HG03469 (cell line): ENCODE measurements at regions not wholly inside any gene's neighbourhood (a gene's known extent, or its start where the extent isn't known, plus 50 kb on each side); places are given as distances from the start of the nearest gene placed in this dataset.

Experiments
- ATAC-seq: cut with Tn5 transposase; IDR thresholded peaks from one replicate; pipeline ENCODE4 v1.9.1; 2021; ENCODE audit warnings: mild to moderate bottlenecking, moderate library complexity, moderate number of reproducible peaks; ENCODE audit not compliant: unreplicated experiment

DNA sequence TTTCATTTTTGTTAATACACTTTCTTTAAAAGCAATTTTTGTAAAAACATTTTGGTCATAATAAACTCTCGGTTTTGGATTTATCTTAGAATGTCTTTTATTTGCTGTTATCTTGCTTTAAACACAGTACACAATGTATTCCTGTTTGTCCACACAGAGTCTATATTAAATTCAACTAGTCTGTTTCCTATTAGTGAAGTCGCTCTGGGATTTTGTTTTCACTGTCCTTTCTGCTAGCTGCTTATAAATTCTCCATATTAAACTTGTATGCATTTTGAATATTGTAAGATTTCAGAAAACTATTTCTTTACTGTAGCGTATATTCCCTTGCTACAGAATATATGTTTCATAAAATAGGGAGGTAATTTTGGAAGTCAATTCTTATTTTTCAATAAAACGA is 630.2 kb downstream of the HDGFL1 start:
- no peak for ATAC-seq

GRCh38 chr6:23200946-23201345 is 631.6 kb downstream of the HDGFL1 start:
- ATAC-seq: no peak

GRCh38 chr6:23202207-23202606 is 632.8 kb downstream of the HDGFL1 start:
- ATAC-seq: no peak

DNA sequence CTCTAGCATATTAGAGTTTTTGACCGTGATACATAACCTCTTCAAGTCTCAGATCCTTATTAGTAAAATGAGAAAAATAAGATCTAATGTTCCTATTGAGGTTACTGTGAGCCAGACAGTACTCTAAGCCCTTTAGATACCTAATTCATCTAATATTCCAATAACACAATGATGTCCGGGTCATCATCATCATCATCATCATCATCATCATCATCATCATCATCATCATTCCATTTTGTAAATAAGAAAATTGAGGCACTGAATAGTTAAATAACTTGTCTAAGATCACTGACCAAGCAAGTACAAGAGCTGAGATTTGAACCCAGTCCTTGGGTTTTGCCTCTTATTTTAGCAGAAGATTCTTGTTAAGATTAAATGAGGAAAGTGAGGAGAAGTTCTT is 643.0 kb downstream of the HDGFL1 start:
- no peak for ATAC-seq

DNA sequence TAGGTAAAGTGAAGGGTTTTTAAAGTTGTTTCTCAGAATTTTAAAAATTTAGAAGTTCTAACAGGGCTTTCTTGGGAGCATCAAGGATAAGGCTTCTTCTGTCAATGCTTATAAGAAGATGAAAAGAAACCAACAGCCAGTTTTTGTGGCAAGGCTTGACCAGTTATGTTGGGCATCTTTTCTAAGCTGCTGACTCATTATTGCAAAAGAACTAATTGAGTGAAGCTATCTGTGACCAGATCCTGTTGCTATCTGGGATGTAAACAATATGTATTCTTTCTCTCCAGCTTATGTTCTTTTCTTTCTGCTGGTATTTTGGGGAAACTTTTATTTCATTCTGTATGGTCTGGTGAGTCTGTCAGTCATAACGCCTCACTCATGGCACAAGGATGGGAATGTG is 643.8 kb downstream of the HDGFL1 start:
- no peak for ATAC-seq

- no peak for ATAC-seq
Measured at GRCh38 chr6:23213651-23214050, 644.3 kb downstream of the HDGFL1 start.

DNA sequence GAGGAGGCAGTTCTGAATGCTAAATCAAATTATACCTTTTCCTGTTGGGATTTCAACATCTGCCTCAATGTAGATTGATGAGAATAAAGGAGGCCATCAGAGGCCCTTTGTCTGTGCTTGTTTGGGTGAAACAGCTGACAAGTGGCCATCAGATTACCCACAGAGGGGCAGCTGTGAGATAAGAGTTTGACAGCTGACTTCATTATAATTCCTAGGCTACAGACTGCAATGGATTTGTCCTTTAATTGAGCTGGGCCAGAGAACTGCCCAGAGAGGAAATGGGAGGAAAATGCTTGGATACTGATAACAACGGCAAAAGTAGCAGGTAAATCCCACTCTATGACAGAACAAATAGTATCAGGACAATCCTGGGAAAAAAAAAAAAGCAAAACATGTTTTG is 649.4 kb downstream of the HDGFL1 start:
- ATAC-seq: no peak

GRCh38 chr6:23222724-23223123 is 653.4 kb downstream of the HDGFL1 start:
- no peak for ATAC-seq

DNA sequence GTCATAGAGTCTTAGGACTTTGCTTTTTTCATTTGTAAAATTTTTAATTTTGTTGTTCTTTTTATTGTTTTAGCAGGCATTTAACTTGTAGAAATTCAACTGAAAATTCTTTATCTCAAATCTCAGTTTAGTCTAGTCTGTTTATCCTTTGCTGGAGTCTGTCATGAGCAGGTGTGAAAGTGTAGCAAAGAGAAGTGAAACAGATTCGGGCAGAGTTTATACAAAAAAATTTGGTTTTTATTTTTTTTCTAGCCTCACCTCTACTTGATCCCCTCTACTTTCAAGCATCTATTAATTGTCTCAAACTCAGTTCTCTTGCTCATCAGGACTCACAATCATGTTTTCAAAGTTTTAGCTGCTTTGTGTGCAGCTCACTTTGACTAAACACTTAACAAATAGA is 655.2 kb downstream of the HDGFL1 start:
- no peak for ATAC-seq

DNA sequence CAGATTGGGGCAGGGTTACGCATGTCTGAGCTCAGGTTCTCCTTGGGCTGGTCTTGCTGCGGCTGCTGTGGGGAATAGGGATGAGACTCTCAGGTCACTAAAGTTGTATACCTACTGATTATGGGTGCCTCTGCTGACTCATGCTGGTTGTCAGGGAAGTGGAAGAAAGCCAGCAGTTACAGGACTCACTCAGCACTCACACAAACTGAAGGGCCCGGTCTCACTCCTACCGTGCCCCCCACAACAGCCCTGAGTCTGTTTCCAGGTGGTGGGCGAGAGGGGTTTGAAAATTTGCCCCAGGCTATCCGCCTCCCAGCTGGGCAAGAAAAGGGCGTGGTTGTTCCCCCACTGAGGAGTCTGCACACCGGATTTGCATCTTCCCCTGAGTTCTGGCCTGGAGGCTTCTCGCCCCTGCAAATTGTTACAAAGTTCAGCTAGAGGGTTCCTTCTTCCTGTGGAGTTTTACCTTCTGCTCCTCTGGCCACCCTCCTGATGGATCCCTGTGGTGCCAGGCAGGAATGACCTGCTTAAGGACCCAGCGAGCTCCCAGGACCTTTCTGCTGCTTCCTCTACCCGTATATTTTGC is 659.2 kb downstream of the HDGFL1 start:
- ATAC-seq: no peak

- ATAC-seq: no peak
Measured at GRCh38 chr6:23243854-23244253, 674.5 kb downstream of the HDGFL1 start.

DNA sequence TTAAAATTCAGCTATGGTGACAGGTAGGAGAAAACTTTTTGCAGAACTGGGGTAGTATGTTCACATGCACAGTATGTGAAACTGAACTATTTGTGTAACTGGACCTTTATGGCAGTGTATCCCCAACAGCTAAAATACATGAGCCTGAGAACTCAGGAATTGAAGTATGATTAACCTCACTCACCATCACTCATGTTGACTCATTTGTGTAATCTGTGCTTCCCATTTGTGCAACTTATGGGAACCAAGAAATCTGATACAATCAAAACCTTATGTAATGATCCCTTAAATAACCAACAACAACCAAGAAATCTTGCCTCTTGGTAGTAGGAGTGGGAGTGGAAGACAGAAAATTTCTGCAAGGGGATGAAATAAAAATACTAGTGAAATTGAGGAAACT is 674.9 kb downstream of the HDGFL1 start:
- ATAC-seq: no peak

- no peak for ATAC-seq
Measured at GRCh38 chr6:23245572-23245971, 676.2 kb downstream of the HDGFL1 start.

DNA sequence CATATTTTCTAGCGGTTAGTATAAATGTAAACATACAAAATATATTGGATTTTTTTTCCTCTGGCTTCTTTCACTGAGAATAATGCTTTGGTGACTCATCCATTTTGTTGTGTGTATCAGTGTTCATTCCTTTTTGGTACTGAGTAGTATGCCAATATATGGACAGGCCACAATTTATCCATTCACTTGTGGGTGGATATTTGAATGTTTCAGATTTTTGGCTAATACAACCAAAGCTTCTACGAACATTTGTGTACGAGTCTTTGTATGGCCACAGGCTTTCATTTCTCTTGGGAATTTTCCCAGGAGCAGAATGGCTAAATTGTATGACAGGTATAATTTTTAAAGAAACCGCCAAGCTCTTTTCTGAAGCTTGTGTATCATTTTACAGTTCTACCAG is 677.5 kb downstream of the HDGFL1 start:
- ATAC-seq: no peak

- ATAC-seq: no peak
Measured at GRCh38 chr6:23250556-23250955, 681.2 kb downstream of the HDGFL1 start.

- ATAC-seq: no peak
Measured at GRCh38 chr6:23262864-23263263, 693.5 kb downstream of the HDGFL1 start.

DNA sequence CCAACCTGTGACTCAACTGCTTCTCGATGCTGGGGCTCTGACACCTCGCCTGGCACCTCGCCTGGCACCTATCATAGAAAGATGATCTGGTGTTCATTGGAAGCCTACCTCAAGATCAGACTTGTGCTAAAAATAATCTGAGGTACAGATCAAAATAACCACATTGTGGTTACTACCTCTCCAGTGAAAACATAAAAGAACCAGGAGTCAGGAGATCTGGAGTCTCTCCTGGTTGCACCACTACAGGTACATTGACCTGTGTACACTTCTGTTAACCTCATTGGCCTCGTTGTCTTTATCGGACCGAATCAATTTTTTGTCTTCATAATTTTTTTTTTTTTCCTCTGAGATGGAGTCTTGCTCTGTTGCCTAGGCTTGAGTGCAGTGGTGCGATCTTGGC is 695.9 kb downstream of the HDGFL1 start:
- ATAC-seq: no peak

- no peak for ATAC-seq
Measured at GRCh38 chr6:23266536-23266935, 697.2 kb downstream of the HDGFL1 start.

- ATAC-seq: no peak
Measured at GRCh38 chr6:23267651-23268050, 698.3 kb downstream of the HDGFL1 start.

- no peak for ATAC-seq
Measured at GRCh38 chr6:23268348-23268747, 699.0 kb downstream of the HDGFL1 start.

DNA sequence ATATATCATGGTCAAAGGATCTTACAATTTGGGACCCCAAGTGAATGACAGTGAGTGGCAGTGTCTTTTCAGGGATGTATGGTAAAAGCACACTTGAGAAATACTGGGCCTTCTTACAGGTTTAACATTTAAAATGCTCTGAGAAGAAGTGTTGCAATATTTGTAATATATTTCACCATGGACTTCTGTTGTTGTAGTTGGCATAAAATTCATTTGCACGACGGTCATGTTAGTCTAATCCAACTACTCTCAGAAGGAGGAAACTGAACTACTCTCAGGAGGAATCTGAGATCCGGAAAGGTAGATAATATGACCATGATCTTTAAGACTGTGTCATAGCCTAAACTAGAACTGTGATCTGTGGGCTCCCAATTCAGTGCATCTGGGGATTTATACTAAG is 700.1 kb downstream of the HDGFL1 start:
- no peak for ATAC-seq

GRCh38 chr6:23272536-23272935 is 703.2 kb downstream of the HDGFL1 start:
- no peak for ATAC-seq

- no peak for ATAC-seq
Measured at GRCh38 chr6:23277521-23278179, 708.3 kb downstream of the HDGFL1 start.
